ENCODE measurements at regions not wholly inside any gene's neighbourhood (a gene's known extent, or its start where the extent isn't known, plus 50 kb on each side); places are given as distances from the start of the nearest gene placed in this dataset.

- DNase-seq (ENCODE audit: low spot score) (no peak), FAIRE-seq (no peak)
Observed at GRCh38 chr9:88754452-88754851, 219.5 kb downstream of the NXNL2 start.

DNA sequence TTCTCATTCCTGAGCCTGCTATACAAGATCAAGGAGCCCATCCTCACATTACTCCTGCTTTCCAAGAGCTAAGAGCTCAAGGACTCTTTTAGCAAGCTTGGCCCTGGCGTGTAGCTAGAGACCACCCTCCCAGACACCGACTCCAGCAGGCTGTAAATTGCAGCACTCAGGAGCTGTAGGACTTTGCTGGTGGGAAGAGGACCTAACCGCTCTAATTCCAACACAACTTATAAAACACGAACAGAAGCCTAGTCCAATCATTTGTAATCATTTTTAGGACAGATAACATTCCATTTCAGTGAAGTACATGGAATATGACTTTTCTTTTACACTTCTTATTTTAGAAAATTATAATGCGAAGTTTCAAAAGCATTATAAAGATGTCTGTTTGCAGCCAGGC is 219.9 kb downstream of the NXNL2 start:
- no peak for DNase-seq (ENCODE audit: low spot score)
- no peak for FAIRE-seq

DNA sequence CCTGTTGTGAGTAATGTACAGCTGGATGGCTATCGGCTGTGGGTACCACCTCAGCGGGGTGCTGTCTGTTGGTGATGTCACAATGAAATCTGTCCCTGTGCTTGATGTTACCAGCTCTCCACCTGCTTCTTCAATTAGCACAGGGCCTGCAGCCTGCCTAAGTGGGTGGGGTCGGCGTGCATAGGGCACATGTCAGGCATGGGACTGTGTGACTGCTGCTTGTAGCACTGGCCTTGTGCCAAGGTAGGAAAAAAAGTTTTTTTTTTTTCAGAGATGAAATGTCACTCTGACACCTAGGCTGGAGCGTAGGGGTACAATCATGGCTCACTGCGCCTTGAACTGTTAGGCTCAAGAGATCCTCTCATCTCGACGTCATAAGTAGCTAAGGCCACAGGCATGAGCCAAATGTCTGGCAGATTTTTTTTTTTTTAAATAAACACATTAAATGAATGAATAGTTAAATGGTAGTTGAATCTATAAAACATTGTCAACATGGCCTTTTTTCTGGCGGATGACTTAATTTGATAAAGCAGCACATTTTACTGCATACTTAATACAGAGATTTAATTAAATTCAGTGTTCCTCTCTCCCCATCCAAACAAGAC is 222.5 kb downstream of the NXNL2 start:
- no peak for DNase-seq (ENCODE audit: low spot score)
- no peak for FAIRE-seq

DNA sequence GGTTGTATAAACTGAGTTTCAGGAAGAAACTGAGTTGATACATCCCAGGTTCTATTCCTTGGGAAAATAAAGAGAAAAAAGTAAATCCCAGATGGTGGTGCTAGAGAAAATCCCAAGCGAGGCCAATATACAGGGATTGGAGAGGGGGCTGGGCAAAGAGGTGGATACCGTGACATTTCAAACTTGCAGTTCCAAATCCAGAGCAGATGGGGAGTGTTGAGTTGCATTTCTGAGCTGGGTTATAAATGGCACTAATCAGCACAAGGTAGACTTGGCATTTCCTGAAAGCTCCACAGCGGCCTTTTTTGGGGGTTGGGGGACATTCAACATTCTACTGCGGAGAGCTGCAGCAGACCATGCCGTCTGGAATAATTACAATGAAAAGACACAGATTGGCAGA is 224.4 kb downstream of the NXNL2 start:
- DNase-seq (ENCODE audit: low spot score) (no peak), FAIRE-seq (no peak)

- no peak for FAIRE-seq
- DNase-seq (ENCODE audit: low spot score) = no peak
Observed at GRCh38 chr9:88766778-88767503, 224.3 kb upstream of the S1PR3 start.

GRCh38 chr9:88767504-88767790 is 223.8 kb upstream of the S1PR3 start:
- no peak for FAIRE-seq
- no peak for DNase-seq (ENCODE audit: low spot score)

GRCh38 chr9:88772575-88772974 is 218.7 kb upstream of the S1PR3 start:
- FAIRE-seq = no peak

GRCh38 chr9:88773126-88773525 is 218.1 kb upstream of the S1PR3 start:
- FAIRE-seq (no peak), DNase-seq (ENCODE audit: low spot score) (no peak)

More at GRCh38 chr9:88772575-88772974, 218.7 kb upstream of the S1PR3 start:
- DNase-seq (ENCODE audit: low spot score) = no peak

GRCh38 chr9:88773627-88774244 is 217.5 kb upstream of the S1PR3 start:
- DNase-seq (ENCODE audit: low spot score) (no peak), FAIRE-seq (no peak)

- no peak for DNase-seq (ENCODE audit: low spot score)
- no peak for FAIRE-seq
Observed at GRCh38 chr9:88775037-88775471, 216.2 kb upstream of the S1PR3 start.

DNA sequence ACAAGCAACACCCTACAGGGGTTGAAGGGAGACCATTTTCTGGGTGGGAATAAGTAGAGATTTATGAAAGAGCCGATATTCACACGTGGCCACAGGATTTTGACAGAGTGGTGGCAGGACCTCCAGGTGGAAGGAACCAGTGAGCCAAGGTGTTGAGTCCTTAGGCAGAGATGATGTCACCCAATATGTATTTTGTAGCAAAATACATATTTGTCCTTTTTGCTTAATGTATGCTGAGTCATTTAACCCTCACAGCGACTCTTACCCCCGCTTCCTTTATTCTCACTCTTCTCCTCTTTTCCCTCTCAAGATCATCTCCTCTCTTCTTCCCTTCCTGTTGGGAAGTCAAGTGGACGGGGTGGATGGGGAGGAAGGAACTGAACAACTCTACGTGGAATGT is 215.7 kb upstream of the S1PR3 start:
- no peak for DNase-seq (ENCODE audit: low spot score)
- no peak for FAIRE-seq

DNA sequence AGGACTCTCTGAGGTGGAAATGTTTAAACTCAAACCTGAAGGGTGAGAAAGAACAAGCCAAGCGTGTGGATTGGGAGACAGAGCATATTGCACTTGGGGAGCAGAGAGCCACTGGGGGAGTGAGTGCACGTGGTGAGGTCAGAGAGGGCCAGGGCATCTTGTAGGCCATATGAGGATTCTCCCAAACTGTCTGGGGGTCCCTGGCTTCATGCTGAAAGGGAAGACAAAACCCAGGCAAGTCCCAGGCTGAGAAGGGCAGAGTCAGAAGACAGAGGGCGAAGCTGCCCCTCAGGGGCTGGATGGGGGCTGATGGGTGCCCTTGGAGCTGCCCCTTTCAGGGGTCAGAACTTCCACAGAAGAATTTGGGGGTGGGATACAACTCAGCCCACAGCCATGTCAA is 215.3 kb upstream of the S1PR3 start:
- DNase-seq (ENCODE audit: low spot score) (no peak), FAIRE-seq (no peak)

DNA sequence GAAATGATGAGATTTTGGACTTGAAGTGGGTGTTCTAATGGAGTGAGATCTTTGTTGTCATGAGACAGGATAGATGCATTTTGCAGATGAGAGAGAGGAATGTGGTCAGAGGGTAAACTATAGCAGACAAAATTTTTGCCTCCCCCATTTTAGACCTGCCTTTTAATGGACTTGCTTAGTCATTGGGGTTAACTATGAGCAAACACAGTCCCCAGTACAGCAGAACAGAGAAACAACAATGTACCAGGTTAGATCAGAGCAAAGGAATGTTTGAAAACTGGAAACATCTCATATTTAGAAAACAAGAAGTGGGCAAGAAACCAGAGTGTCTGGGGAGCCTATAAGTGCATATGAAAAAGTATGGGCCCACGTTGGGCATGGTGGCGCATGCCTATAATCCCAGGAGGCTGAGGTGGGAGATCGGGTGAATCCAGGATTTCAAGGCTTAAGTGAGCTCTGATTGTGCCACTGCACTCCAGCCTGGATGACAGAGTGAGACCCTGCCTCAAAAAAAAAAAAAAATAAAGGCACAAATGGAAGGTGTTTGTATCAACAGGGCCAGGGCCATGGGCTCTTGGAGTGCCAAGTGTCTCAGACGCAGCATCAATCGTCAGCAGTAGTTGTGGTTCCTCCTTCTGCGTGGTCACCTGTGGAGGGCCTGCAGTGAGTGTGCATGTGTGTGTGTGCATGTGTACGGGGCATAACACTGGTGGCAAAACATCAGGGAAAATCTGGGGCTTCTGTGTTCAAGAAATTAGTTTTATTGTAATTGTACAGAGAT is 214.4 kb upstream of the S1PR3 start:
- peak; percentile 70 for DNase-seq (ENCODE audit: low spot score)

DNA sequence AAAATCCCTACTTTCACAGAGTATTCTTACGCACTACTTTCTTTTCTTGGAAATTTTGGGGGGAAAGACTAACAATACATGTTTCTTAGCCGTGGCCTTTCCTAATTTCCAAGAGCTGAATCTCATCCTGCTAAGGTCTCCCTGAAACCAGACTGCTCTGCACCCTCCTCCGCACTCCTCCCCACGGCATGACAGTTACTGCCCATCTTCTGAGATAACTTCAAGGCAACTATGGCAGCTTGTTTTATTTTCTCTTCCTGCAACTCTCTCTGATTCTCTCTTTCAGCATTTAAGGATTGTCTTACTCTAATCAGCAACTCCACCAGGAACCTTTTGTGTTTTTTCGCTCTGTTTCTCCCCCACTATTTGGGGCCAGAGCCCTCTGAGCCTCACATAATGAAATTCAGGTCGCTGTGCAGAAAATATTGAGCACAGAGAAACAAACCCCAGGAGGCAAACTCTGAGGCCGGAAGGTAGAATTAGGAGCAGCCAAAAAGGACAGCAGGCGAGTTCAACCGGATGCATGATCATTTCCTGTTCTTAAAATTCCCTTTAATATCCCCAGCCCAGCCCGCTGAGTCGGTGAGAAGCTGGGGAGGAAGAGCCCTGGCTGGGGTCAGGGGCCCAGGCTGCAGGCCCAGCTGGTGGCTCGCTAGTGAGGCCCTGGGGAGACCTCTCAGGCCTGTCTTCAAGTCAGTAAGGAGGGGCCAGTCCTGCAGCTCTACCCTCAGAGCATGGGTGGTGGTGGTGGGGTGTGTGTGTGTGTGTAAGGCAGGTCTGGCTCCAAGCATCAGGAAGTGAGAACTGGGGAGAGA is 213.6 kb upstream of the S1PR3 start:
- FAIRE-seq (no peak), DNase-seq (ENCODE audit: low spot score) (peak; percentile 31)

More for the DNA sequence above, 214.4 kb upstream of the S1PR3 start:
- FAIRE-seq = no peak

- DNase-seq (ENCODE audit: low spot score) (peak; percentile 31), FAIRE-seq (peak; percentile 37)
Observed at GRCh38 chr9:88781628-88782391, 209.5 kb upstream of the S1PR3 start.

- DNase-seq (ENCODE audit: low spot score) (peak; percentile 34), FAIRE-seq (no peak)
Observed at GRCh38 chr9:88782931-88783710, 208.1 kb upstream of the S1PR3 start.

DNA sequence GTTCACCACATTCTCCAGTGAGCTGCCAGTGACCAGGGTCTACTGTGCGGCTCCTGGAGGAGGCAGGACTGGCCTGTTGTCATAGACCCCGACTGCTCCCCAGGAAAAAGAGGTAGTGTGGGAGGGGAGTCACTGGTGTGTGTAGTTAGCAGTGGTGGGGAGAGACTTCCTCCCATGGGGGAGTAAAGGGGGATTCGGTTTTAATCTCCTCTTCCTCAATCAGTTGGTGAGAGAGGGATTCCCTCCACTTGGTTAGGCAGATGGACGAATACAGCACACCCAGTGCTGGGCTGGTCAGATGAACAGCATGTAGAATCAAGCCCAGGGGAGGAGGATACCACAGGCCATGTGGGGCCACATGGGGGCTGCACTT is 207.6 kb upstream of the S1PR3 start:
- no peak for DNase-seq (ENCODE audit: low spot score)
- no peak for FAIRE-seq

- DNase-seq (ENCODE audit: low spot score) (no peak), FAIRE-seq (no peak)
Observed at GRCh38 chr9:88784960-88785359, 206.3 kb upstream of the S1PR3 start.

DNA sequence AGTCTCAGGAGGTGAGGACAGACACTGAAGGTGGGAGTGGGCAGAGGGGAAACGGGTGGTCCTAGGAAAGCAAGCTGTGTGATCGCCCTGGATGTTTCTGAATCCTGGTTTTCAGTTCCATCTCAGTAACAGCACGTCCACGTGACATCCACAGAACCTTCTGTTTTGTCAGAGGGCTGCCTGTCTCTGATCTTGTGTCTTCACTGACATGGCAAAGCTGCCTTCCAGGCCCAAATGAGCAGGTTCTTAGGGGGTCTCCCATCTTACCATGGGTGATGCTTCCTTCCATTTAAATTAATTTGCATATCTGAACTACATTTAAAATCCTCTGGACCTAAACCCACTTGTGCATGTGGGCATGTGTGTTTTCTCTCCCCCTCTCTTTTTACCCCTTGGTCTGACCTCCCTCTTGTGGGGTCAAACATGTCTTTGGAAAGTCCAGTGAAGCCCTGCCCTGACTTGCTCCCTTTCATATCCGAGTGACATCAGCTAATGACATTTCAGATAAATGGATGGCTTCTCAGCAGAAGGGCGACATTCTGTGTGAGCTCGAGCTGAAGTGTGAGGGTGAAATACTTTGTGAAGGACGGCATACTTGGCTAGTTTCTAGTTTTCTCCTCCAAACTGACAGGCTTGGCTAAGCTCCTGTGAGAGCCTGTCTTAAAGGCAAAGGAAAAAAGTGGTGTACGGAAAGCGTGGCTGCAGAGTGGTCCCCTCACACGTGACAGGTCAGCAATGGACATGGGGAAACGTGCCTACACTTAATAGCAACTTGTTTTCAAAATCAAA is 204.8 kb upstream of the S1PR3 start:
- no peak for DNase-seq (ENCODE audit: low spot score)
- FAIRE-seq = no peak
